Panc1 (cell line): ENCODE measurements at regions not wholly inside any gene's neighbourhood (a gene's known extent, or its start where the extent isn't known, plus 50 kb on each side); places are given as distances from the start of the nearest gene placed in this dataset.
"Not testable (repeated sequence)": the region's sequence is repeated elsewhere in the genome, so short reads cannot be mapped to it uniquely, and the experiment has no call there.

ENCODE experiments used
- CTCF ChIP-seq: fragments of 450-650 bp; IDR thresholded peaks from 2 replicates; pipeline ENCODE4 v1.5.1; 2017; ENCODE audit warnings: mild to moderate bottlenecking
- POLR2AphosphoS5 ChIP-seq: IDR thresholded peaks from 2 replicates; pipeline ENCODE4 v1.6.1; 2012; ENCODE audit warnings: mild to moderate bottlenecking, low read depth, low read length, moderate library complexity
- REST ChIP-seq, 2 experiments: IDR thresholded peaks; 2 replicates each; pipeline ENCODE4 v1.6.1; 2011 to 2012; ENCODE audit warnings: low read depth in 2 of 2, control low read depth in 1 of 2, low read length in 1 of 2, mild to moderate bottlenecking in 1 of 2, moderate library complexity in 1 of 2; ENCODE audit not compliant: insufficient read depth in 1 of 2
- TCF7L2 ChIP-seq: IDR thresholded peaks from 2 replicates; pipeline ENCODE4 v1.6.1; 2011; ENCODE audit warnings: mild to moderate bottlenecking, low read depth, low read length, inconsistent platforms

- not testable (repeated sequence) for TF ChIP-seq CTCF; TCF7L2; REST (IDR thresholded peaks at IDR 0.05; ENCODE audit: insufficient read depth in 1 of 2, low read depth in 2 of 2, low read length in 1 of 2); POLR2AphosphoS5
Observed at GRCh38 chr7:130812819-130813218, 78.8 kb upstream of the KLF14 start.
